GM12874 (cell line): ENCODE measurements at regions not wholly inside any gene's neighbourhood (a gene's known extent, or its start where the extent isn't known, plus 50 kb on each side); places are given as distances from the start of the nearest gene placed in this dataset.

Experiments
- TF ChIP-seq, protein P1 (sequence below): IDR thresholded peaks from 2 replicates; pipeline ENCODE4 v1.5.1; 2011; ENCODE audit warnings: low read depth, mild to moderate bottlenecking, control low read depth, low read length, moderate library complexity; ENCODE audit not compliant: insufficient read depth

- TF ChIP-seq, protein P1, sequence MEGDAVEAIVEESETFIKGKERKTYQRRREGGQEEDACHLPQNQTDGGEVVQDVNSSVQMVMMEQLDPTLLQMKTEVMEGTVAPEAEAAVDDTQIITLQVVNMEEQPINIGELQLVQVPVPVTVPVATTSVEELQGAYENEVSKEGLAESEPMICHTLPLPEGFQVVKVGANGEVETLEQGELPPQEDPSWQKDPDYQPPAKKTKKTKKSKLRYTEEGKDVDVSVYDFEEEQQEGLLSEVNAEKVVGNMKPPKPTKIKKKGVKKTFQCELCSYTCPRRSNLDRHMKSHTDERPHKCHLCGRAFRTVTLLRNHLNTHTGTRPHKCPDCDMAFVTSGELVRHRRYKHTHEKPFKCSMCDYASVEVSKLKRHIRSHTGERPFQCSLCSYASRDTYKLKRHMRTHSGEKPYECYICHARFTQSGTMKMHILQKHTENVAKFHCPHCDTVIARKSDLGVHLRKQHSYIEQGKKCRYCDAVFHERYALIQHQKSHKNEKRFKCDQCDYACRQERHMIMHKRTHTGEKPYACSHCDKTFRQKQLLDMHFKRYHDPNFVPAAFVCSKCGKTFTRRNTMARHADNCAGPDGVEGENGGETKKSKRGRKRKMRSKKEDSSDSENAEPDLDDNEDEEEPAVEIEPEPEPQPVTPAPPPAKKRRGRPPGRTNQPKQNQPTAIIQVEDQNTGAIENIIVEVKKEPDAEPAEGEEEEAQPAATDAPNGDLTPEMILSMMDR: no peak
Measured at GRCh38 chr5:124232515-124232914, 513.9 kb downstream of the ZNF608 start.

DNA sequence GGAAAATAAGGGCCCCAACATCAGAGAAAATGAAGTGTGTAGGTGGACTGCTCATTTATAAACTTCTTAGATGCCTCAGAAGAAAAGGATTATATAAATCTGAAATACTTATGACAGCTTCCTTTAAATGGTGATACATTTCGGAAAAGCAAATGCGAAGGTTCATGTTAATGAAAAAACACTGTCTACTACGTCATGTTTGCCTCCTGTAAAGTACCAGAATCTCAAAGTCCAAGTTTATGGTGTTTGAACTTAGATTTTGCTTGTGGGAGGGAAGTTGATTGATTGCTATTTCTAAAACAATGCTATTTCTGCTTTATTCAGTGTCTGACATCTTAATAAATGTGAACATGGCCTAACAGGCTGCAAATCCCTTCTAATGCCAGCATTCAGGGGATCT, 514.6 kb downstream of the ZNF608 start:
- TF ChIP-seq, protein P1: no peak

DNA sequence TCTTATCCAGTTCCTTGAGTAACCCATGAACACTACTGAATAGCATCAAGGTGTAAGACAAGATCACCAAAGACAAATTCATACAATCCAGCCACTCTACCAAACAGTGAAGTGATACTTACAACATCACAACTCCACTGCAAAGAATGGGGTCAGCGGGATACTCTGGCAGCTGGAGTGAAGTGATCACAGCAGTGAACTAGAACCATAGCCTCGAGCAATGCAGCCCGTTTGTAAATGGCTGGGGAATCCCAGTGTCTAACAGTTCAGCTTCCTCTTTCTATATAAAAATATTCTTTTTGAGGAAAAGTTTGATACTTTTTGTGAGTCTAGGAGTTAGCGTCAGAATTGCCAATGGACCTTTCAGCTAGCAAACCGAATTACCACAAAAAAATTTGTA, 515.2 kb downstream of the ZNF608 start:
- TF ChIP-seq, protein P1: no peak

- TF ChIP-seq, protein P1: no peak
Measured at GRCh38 chr5:124230456-124230855, 516.0 kb downstream of the ZNF608 start.

DNA sequence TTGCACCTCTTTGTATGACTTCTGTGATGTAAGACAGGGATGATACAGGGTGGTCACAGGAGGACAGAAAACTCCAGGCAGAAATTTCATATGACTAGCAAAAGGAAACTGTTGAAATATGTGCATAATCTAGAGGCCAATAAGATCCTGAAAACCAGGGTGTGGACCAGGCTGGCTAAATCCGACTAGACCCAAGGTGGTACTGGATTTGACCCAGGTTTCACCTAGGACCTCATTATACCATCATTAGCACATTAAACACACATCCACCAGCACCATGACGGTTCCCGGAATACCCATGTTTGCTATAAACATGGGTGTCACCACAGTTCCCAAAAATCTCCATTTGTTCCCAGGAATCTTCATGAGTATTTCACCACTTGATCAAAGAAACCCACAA, 517.1 kb downstream of the ZNF608 start:
- TF ChIP-seq, protein P1: no peak

DNA sequence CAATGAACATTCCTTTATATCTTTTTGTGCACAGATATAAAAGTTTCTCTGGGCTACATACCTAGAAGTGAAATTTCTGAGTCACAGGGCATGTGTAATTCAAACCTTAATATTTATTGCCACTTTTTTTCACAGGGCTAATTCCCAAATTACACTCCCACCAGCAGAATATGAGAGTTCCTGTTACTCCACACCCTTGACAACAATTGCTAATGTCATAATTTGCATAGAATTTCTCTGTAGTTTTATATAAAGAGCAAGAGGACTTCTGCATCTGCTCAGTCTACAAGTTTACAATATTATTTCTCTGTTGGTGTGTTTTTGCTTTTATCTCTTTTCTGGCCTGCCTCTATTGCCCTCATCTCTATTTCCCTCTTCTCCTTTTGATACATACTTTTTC, 518.5 kb downstream of the ZNF608 start:
- TF ChIP-seq, protein P1: no peak

DNA sequence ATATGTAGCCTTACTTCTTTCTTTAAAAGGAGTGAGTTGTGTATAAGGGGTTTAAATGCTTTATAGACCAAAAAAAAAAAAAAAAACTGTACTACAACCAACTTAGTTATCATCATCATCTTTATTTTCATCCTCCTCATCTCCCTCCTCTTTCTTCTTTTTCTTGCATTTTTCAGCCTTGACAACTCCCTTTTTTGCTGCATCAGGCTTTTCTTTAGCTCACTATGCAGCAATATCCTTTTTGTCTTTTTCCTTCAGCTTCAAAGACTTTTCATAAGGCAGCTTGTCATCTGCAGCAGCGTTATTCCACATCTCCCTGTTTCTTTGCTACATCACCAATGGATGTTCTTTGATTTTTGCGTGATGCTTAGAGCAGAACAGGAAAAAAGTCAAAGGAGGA, 526.0 kb downstream of the ZNF608 start:
- TF ChIP-seq, protein P1: no peak

DNA sequence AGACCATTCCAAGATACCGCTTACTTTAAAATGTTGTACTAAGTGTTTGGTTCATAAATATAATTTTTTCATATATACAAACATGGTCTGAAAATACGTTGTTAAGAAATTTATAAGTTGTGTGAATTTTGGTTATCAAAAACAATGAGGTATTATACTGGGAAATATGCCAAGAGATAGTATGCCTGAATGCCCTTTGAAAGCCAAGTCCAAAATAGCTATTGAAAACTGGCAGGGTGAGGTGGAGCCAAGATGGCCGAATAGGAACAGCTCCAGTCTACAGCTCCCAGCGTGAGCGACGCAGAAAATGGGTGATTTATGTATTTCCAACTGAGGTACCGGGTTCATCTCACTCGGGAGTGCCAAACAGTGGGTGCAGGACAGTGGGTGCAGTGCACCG, 533.5 kb downstream of the ZNF608 start:
- TF ChIP-seq, protein P1: no peak
